ENCODE measurements at regions not wholly inside any gene's neighbourhood (a gene's known extent, or its start where the extent isn't known, plus 50 kb on each side); places are given as distances from the start of the nearest gene placed in this dataset.
"Not testable (repeated sequence)": the region's sequence is repeated elsewhere in the genome, so short reads cannot be mapped to it uniquely, and the experiment has no call there.

- Mint-ChIP-seq H3K36me3 (ENCODE audit: low read depth) (no peaks in the 10 kb centered on the region), H3K4me1 (no peaks in the 10 kb centered on the region), H3K4me3 (no peak overlapping the region), H3K27ac (no peak overlapping the region), H3K27me3 (ENCODE audit: insufficient read depth) (no peaks in the 10 kb centered on the region), H3K9me3 (no peaks in the 10 kb centered on the region)
- no peaks in the 10 kb centered on the region for H3K36me3 ChIP-seq (ENCODE audit: control insufficient read depth, insufficient read depth, low read length)
- DNase-seq: no peak
- no peak overlapping the region for H3K9ac ChIP-seq (ENCODE audit: extremely low read depth, low read length, poor library complexity, severe bottlenecking)
- TF ChIP-seq, protein P1, sequence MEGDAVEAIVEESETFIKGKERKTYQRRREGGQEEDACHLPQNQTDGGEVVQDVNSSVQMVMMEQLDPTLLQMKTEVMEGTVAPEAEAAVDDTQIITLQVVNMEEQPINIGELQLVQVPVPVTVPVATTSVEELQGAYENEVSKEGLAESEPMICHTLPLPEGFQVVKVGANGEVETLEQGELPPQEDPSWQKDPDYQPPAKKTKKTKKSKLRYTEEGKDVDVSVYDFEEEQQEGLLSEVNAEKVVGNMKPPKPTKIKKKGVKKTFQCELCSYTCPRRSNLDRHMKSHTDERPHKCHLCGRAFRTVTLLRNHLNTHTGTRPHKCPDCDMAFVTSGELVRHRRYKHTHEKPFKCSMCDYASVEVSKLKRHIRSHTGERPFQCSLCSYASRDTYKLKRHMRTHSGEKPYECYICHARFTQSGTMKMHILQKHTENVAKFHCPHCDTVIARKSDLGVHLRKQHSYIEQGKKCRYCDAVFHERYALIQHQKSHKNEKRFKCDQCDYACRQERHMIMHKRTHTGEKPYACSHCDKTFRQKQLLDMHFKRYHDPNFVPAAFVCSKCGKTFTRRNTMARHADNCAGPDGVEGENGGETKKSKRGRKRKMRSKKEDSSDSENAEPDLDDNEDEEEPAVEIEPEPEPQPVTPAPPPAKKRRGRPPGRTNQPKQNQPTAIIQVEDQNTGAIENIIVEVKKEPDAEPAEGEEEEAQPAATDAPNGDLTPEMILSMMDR (conservative IDR thresholded peaks at IDR 0.05): no peak
- H3K4me1 ChIP-seq (ENCODE audit: control insufficient read depth, insufficient read depth, low read length): no peaks in the 10 kb centered on the region
- 89 to 97% methylated on average over 16 to 20 of the region's 20 CpGs for WGBS, 2 experiments (ENCODE audit: insufficient coverage in 1 of 2, insufficient read length in 1 of 2)
- H3K9me3 ChIP-seq (ENCODE audit: control insufficient read depth, low read length): no peaks in the 10 kb centered on the region
- no peak overlapping the region for H3K27ac ChIP-seq (ENCODE audit: low read depth, low read length)
- no peak overlapping the region for H3K4me3 ChIP-seq (ENCODE audit: low read length)
- no peaks in the 10 kb centered on the region for H3K27me3 ChIP-seq (ENCODE audit: control insufficient read depth, insufficient read depth, low read length, poor library complexity, severe bottlenecking)
These were observed 185.0 kb upstream of the ZNF469 start for GRCh38 chr16:88197481-88198456.

GRCh38 chr16:88198457-88199295, 184.1 kb upstream of the ZNF469 start:
- not testable (repeated sequence) for H3K27ac ChIP-seq (ENCODE audit: low read depth, low read length); H3K4me3 Mint-ChIP-seq; H3K27ac Mint-ChIP-seq; H3K9ac ChIP-seq (ENCODE audit: extremely low read depth, low read length, poor library complexity, severe bottlenecking); H3K4me3 ChIP-seq (ENCODE audit: low read length); H3K4me1 Mint-ChIP-seq; H3K36me3 Mint-ChIP-seq (ENCODE audit: low read depth); H3K9me3 ChIP-seq (ENCODE audit: control insufficient read depth, low read length); H3K36me3 ChIP-seq (ENCODE audit: control insufficient read depth, insufficient read depth, low read length); H3K27me3 ChIP-seq (ENCODE audit: control insufficient read depth, insufficient read depth, low read length, poor library complexity, severe bottlenecking); DNase-seq; H3K4me1 ChIP-seq (ENCODE audit: control insufficient read depth, insufficient read depth, low read length); H3K9me3 Mint-ChIP-seq; H3K27me3 Mint-ChIP-seq (ENCODE audit: insufficient read depth)
- WGBS, 2 experiments (ENCODE audit: insufficient coverage in 1 of 2, insufficient read length in 1 of 2): 87 to 92% methylated on average over 2 to 19 of the region's 26 CpGs

DNA sequence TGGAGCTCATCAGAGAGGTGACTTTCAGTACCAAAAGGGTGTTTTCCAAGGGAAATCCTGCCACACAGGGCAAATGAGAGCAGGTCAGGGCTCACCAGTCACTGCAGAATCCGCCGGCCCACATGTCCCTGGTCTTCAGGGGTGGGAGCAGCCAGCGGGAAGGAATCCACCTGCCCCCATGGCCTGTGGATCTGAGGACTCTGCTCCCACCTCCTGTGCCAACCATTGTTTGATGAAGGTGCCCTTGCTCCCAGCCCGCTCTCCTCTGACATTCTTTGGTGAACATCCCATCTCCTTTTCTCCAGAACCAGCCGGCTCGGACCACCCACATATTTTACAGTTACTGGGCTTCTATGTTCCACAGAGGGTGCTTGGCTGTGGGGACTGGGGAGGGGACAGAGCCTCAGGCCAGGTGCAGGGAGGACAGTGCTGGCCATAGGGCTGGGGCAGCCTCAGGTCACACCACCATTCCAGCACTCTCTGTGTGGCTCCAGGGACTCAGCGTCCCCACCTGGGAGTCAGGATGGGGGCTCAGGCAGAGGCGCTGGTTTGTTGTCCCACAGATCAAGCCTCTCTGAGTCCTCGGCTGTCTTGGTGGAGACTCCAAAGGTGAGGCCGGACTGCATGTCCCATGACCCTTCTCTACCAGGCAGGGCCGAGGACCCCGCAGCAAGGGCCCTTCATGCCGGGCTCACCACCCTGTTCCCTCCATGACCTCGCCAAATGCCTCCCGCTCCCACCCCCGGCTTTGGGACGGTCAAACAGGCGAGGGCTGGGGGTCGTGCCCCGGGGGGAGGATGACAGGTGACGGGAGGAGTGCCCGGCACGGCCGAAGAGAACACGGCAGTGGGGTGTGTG, 183.2 kb upstream of the ZNF469 start:
- H3K9me3 Mint-ChIP-seq; H3K36me3 Mint-ChIP-seq (ENCODE audit: low read depth); H3K4me3 Mint-ChIP-seq; H3K9me3 ChIP-seq (ENCODE audit: control insufficient read depth, low read length); H3K36me3 ChIP-seq (ENCODE audit: control insufficient read depth, insufficient read depth, low read length); DNase-seq; H3K4me3 ChIP-seq (ENCODE audit: low read length); H3K27me3 ChIP-seq (ENCODE audit: control insufficient read depth, insufficient read depth, low read length, poor library complexity, severe bottlenecking); H3K9ac ChIP-seq (ENCODE audit: extremely low read depth, low read length, poor library complexity, severe bottlenecking); H3K27ac ChIP-seq (ENCODE audit: low read depth, low read length); H3K4me1 ChIP-seq (ENCODE audit: control insufficient read depth, insufficient read depth, low read length); H3K27me3 Mint-ChIP-seq (ENCODE audit: insufficient read depth); H3K4me1 Mint-ChIP-seq: not testable (repeated sequence)
- 82 to 90% methylated on average over 14 to 22 of the region's 25 CpGs for WGBS, 2 experiments (ENCODE audit: insufficient coverage in 1 of 2, insufficient read length in 1 of 2)
- peak overlapping the region; percentile 17 for H3K27ac Mint-ChIP-seq

GRCh38 chr16:88200154-88200895, 182.4 kb upstream of the ZNF469 start:
- not testable (repeated sequence) for H3K4me1 Mint-ChIP-seq; H3K36me3 Mint-ChIP-seq (ENCODE audit: low read depth); H3K4me3 Mint-ChIP-seq; H3K36me3 ChIP-seq (ENCODE audit: control insufficient read depth, insufficient read depth, low read length); H3K4me1 ChIP-seq (ENCODE audit: control insufficient read depth, insufficient read depth, low read length); H3K27ac ChIP-seq (ENCODE audit: low read depth, low read length); H3K9me3 ChIP-seq (ENCODE audit: control insufficient read depth, low read length); H3K27ac Mint-ChIP-seq; H3K27me3 Mint-ChIP-seq (ENCODE audit: insufficient read depth); H3K4me3 ChIP-seq (ENCODE audit: low read length); H3K27me3 ChIP-seq (ENCODE audit: control insufficient read depth, insufficient read depth, low read length, poor library complexity, severe bottlenecking); H3K9ac ChIP-seq (ENCODE audit: extremely low read depth, low read length, poor library complexity, severe bottlenecking); DNase-seq; H3K9me3 Mint-ChIP-seq
- 85 to 89% methylated on average over 17 to 28 of the region's 30 CpGs for WGBS, 2 experiments (ENCODE audit: insufficient coverage in 1 of 2, insufficient read length in 1 of 2)
